CD14-positive monocyte (primary cell): ENCODE measurements at regions not wholly inside any gene's neighbourhood (a gene's known extent, or its start where the extent isn't known, plus 50 kb on each side); places are given as distances from the start of the nearest gene placed in this dataset.

Experiments
- DNase-seq, 3 donors: peaks; one replicate each; pipeline ENCODE4 v3.0.0-alpha.2; 2011 to 2022
- H2AFZ ChIP-seq: 2 replicates; pipeline ENCODE4 v1.6.0; 2012; ENCODE audit warnings: mild to moderate bottlenecking, low read depth, low read length, inconsistent platforms; ENCODE audit not compliant: insufficient read depth, poor library complexity, severe bottlenecking
- H3K27ac ChIP-seq, 2 donors: 1 replicate in 1 of 2; 2 replicates in 1 of 2; pipeline ENCODE4 v1.5.1; 2012 to 2013; ENCODE audit warnings: low read length in 2 of 2, control low read depth in 1 of 2, inconsistent platforms in 1 of 2, low read depth in 1 of 2, mild to moderate bottlenecking in 1 of 2
- H3K27me3 ChIP-seq, 2 donors: one replicate each; pipeline versions ENCODE4 v1.6.0 to v1.6.1; 2011 to 2013; ENCODE audit warnings: low read length in 2 of 2; ENCODE audit not compliant: control insufficient read depth in 2 of 2, insufficient read depth in 2 of 2
- H3K36me3 ChIP-seq, 2 donors: replicated peaks in 1 of 2; 1 replicate in 1 of 2; 2 replicates in 1 of 2; pipeline versions ENCODE4 v1.5.1 to v1.6.1; 2012 to 2013; ENCODE audit warnings: low read length in 2 of 2, control low read depth in 1 of 2, inconsistent platforms in 1 of 2, mild to moderate bottlenecking in 1 of 2; ENCODE audit not compliant: insufficient read depth in 2 of 2, control insufficient read depth in 1 of 2
- H3K4me1 ChIP-seq, 2 donors: 1 replicate in 1 of 2; 2 replicates in 1 of 2; pipeline versions ENCODE4 v1.5.1 to v1.6.1; 2012 to 2013; ENCODE audit warnings: low read length in 2 of 2, control low read depth in 1 of 2, inconsistent platforms in 1 of 2, mild to moderate bottlenecking in 1 of 2, moderate library complexity in 1 of 2; ENCODE audit not compliant: insufficient read depth in 2 of 2, control insufficient read depth in 1 of 2
- H3K4me2 ChIP-seq: replicated peaks from 2 replicates; pipeline ENCODE3; 2012; ENCODE audit warnings: low read length, moderate library complexity, mild to moderate bottlenecking; ENCODE audit not compliant: poor library complexity, severe bottlenecking; ENCODE audit errors: extremely low read depth
- H3K4me3 ChIP-seq, 3 experiments: fragments of 200-600 bp in 1 of 3; sonication (generic) in 1 of 3; replicated peaks in 1 of 3; 1 replicate in 2 of 3; 2 replicates in 1 of 3; pipeline ENCODE4 v1.5.1; 2011 to 2013; ENCODE audit warnings: low read length in 3 of 3, mild to moderate bottlenecking in 3 of 3, control low read depth in 2 of 3, low read depth in 2 of 3, inconsistent platforms in 1 of 3, moderate library complexity in 1 of 3
- H3K79me2 ChIP-seq: 2 replicates; pipeline ENCODE4 v1.6.0; 2012; ENCODE audit warnings: mild to moderate bottlenecking, control low read depth, inconsistent platforms, low read length, moderate library complexity; ENCODE audit not compliant: insufficient read depth
- H3K9ac ChIP-seq: 2 replicates; pipeline ENCODE4 v1.6.0; 2017; ENCODE audit warnings: low read length, mild to moderate bottlenecking; ENCODE audit not compliant: insufficient read depth, poor library complexity, severe bottlenecking
- H3K9me3 ChIP-seq, 2 donors: replicated peaks in 1 of 2; 1 replicate in 1 of 2; 2 replicates in 1 of 2; pipeline versions ENCODE4 v1.5.1 to v1.6.1; 2012 to 2013; ENCODE audit warnings: low read length in 2 of 2, control low read depth in 1 of 2; ENCODE audit not compliant: control insufficient read depth in 1 of 2, insufficient read depth in 1 of 2
- H4K20me1 ChIP-seq: 2 replicates; pipeline ENCODE4 v1.6.0; 2012; ENCODE audit warnings: mild to moderate bottlenecking, low read length, control low read depth, moderate library complexity; ENCODE audit not compliant: insufficient read depth
- H3K27ac Mint-ChIP-seq, 7 donors: one replicate each; pipeline ENCODE4 v1.8.0; 2020; ENCODE audit warnings: mild to moderate bottlenecking in 7 of 7, mixed read lengths in 7 of 7, moderate library complexity in 6 of 7, inconsistent platforms in 2 of 7
- H3K27me3 Mint-ChIP-seq, 3 donors: one replicate each; pipeline ENCODE4 v1.8.0; 2021 to 2022; ENCODE audit warnings: low read depth in 3 of 3, mild to moderate bottlenecking in 3 of 3, mixed read lengths in 3 of 3, moderate library complexity in 3 of 3, inconsistent platforms in 1 of 3
- H3K36me3 Mint-ChIP-seq, 2 donors: one replicate each; pipeline ENCODE4 v1.8.0; 2020; ENCODE audit warnings: mixed read lengths in 2 of 2, inconsistent platforms in 1 of 2, mild to moderate bottlenecking in 1 of 2
- H3K4me1 Mint-ChIP-seq: one replicate; pipeline ENCODE4 v1.8.0; 2020; ENCODE audit warnings: mild to moderate bottlenecking, mixed read lengths
- H3K4me3 Mint-ChIP-seq, 2 donors: one replicate each; pipeline ENCODE4 v1.8.0; 2020; ENCODE audit warnings: mild to moderate bottlenecking in 2 of 2, mixed read lengths in 2 of 2, moderate library complexity in 1 of 2
- H3K9me3 Mint-ChIP-seq, 7 donors: one replicate each; pipeline ENCODE4 v1.8.0; 2020 to 2022; ENCODE audit warnings: mixed read lengths in 7 of 7, mild to moderate bottlenecking in 6 of 7, moderate library complexity in 6 of 7, inconsistent platforms in 2 of 7
- CTCF ChIP-seq: fragments of 200-600 bp; IDR thresholded peaks from one replicate; pipeline ENCODE4 v1.8.0; 2022; ENCODE audit warnings: antibody characterized with exemption, mild to moderate bottlenecking
- WGBS: methylation state at CpG from one replicate; pipeline ENCODE4 v1.1.5; 2013; ENCODE audit warnings: missing lambda C conversion rate; ENCODE audit not compliant: insufficient coverage; 5-methylcytosine and 5-hydroxymethylcytosine counted together
- intact Hi-C, 2 donors: fragments of 100-400 bp; cut with micrococcal nuclease; formaldehyde crosslinking; loops; one replicate each; pipeline versions ENCODE4 v1.15.0 to v1.15.1; 2023

GRCh38 chr16:51888016-51888415, 658.9 kb downstream of the TOX3 start:
- no peak overlapping the region for H3K27ac ChIP-seq
- no CpG with 5 or more reads among the region's 1 CpG for WGBS
- Mint-ChIP-seq H3K4me3 (no peak overlapping the region), H3K27me3 (peaks cover 0 to 4% (median 2%) of the 10 kb centered on the region in 3 donors), H3K27ac (no peak overlapping the region), H3K36me3 (no peaks in the 10 kb centered on the region), H3K4me1 (no peaks in the 10 kb centered on the region), H3K9me3 (peaks cover 0 to 1% (median 0%) of the 10 kb centered on the region in 7 donors)
- H3K4me1 ChIP-seq = no peaks in the 10 kb centered on the region
- no peaks in the 10 kb centered on the region for H4K20me1 ChIP-seq
- H3K4me3 ChIP-seq = no peak overlapping the region
- H3K36me3 ChIP-seq = no peaks in the 10 kb centered on the region
- H3K4me2 ChIP-seq = no peak overlapping the region
- intact Hi-C loops = no loop called here
- no peaks in the 10 kb centered on the region for H3K27me3 ChIP-seq
- H3K9me3 ChIP-seq = no peaks in the 10 kb centered on the region
- TF ChIP-seq CTCF = no peak
- H2AFZ ChIP-seq = no peak overlapping the region
- no peak for DNase-seq
- no peaks in the 10 kb centered on the region for H3K79me2 ChIP-seq
- H3K9ac ChIP-seq = no peak overlapping the region

GRCh38 chr16:51886456-51886855, 660.5 kb downstream of the TOX3 start:
- Mint-ChIP-seq H3K4me3 (no peak overlapping the region), H3K9me3 (no peaks in the 10 kb centered on the region), H3K36me3 (no peaks in the 10 kb centered on the region), H3K4me1 (no peaks in the 10 kb centered on the region), H3K27me3 (peaks cover 0 to 4% (median 2%) of the 10 kb centered on the region in 3 donors), H3K27ac (no peak overlapping the region)
- Histone ChIP-seq H2AFZ (no peak overlapping the region), H3K9me3 (no peaks in the 10 kb centered on the region), H3K9ac (no peak overlapping the region), H3K27me3 (no peaks in the 10 kb centered on the region), H3K4me1 (no peaks in the 10 kb centered on the region), H3K27ac (no peak overlapping the region), H3K4me3 (no peak overlapping the region), H4K20me1 (no peaks in the 10 kb centered on the region), H3K36me3 (no peaks in the 10 kb centered on the region), H3K4me2 (no peak overlapping the region), H3K79me2 (no peaks in the 10 kb centered on the region)
- intact Hi-C loops = no loop called here
- DNase-seq = no peak
- TF ChIP-seq CTCF = no peak
- WGBS = 20% methylated on average over 1 of the region's 2 CpGs
